Ovary (tissue), 7 donors: ENCODE measurements at regions not wholly inside any gene's neighbourhood (a gene's known extent, or its start where the extent isn't known, plus 50 kb on each side); places are given as distances from the start of the nearest gene placed in this dataset.
"Not testable (repeated sequence)": the region's sequence is repeated elsewhere in the genome, so short reads cannot be mapped to it uniquely, and the experiment has no call there.

ENCODE experiments used
- DNase-seq, 5 donors: peaks; one replicate each; pipeline ENCODE4 v3.0.0-alpha.2; 2019 to 2020
- H3K27ac ChIP-seq, 2 donors: fragments of 200-600 bp; one replicate each; pipeline versions ENCODE4 v1.5.1 to v1.8.0; 2019 to 2022
- H3K27me3 ChIP-seq: fragments of 200-600 bp; one replicate; pipeline ENCODE4 v1.8.0; 2022
- H3K36me3 ChIP-seq: fragments of 200-600 bp; sonication (generic); one replicate; pipeline ENCODE4 v1.5.1; 2019
- H3K4me1 ChIP-seq: one replicate; pipeline ENCODE4 v1.8.1; 2013; ENCODE audit warnings: mild to moderate bottlenecking, moderate library complexity; ENCODE audit not compliant: insufficient read depth
- H3K4me3 ChIP-seq: fragments of 200-600 bp; sonication (generic); one replicate; pipeline ENCODE4 v1.5.1; 2017
- H3K9me3 ChIP-seq, 2 donors: fragments of 200-600 bp in 1 of 2; sonication (generic) in 1 of 2; one replicate each; pipeline versions ENCODE4 v1.5.1 to v1.8.1; 2013 to 2019; ENCODE audit warnings: mild to moderate bottlenecking in 1 of 2, moderate library complexity in 1 of 2
- EP300 ChIP-seq: sonication (generic); formaldehyde crosslinking; IDR thresholded peaks from one replicate; pipeline ENCODE4 v1.6.1; 2017; ENCODE audit warnings: antibody characterized with exemption
- POLR2A ChIP-seq: fragments of 450-650 bp; IDR thresholded peaks from one replicate; pipeline ENCODE4 v1.6.1; 2017; ENCODE audit warnings: antibody characterized with exemption, mild to moderate bottlenecking, moderate library complexity
- WGBS, 3 donors: extraction: QIAGEN DNeasy Blood & Tissue Kit in 1 of 3; methylation state at CpG; one replicate each; pipeline versions ENCODE4 v1.1.5 to v1.1.7; 2013 to 2017; 5-methylcytosine and 5-hydroxymethylcytosine counted together
- intact Hi-C, 4 donors: fragments of 100-400 bp; cut with DNase I; formaldehyde crosslinking; loops; one replicate each; pipeline versions ENCODE4 v1.11.0 to v1.15.1; 2022 to 2023
- TF ChIP-seq, protein P1 (sequence below), 3 donors: fragments of 450-650 bp in 2 of 3; fragments of 200-600 bp in 1 of 3; IDR thresholded peaks; one replicate each; pipeline versions ENCODE4 v1.5.1 to v1.8.0; 2016 to 2022; ENCODE audit warnings: antibody characterized with exemption in 3 of 3, mild to moderate bottlenecking in 1 of 3
- donor health status: DM: no; HTN: no; CAD: no; lungs with moderate emphysema.
- donor health status: DM: no; HTN: no; CAD: no.
- donor health status: Bipolar disorder and iron deficiency.
- donor health status: DM: no; HTN: no; CAD: no.
- donor health status: DM: yes; HTN: yes; CAD: no.

DNA sequence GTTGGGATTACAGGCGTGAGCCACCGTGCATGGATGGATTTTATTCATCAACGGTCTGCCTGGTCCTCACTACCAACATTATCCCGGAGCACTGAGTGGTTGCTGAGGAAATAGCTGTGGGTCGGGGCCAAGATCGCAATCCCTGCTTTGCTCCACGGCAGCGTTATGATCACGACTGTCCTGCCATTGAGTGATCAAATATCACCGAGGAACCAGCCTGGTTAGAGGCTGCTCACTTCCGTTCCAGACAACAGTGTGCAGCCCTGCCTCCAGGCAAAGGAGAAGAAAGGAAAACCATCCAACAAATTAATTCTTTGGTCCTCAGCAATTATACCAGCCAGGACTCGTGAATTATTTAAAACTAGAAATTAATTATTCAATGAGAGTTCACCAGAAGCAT is 70.6 kb upstream of the TBL1X start:
- intact Hi-C loops = no loop called here
- no peaks in the 10 kb centered on the region for H3K36me3 ChIP-seq
- H3K27ac ChIP-seq = no peak overlapping the region
- no peak for TF ChIP-seq EP300
- no peaks in the 10 kb centered on the region for H3K27me3 ChIP-seq
- H3K9me3 ChIP-seq = no peaks in the 10 kb centered on the region
- H3K4me1 ChIP-seq = no peaks in the 10 kb centered on the region
- H3K4me3 ChIP-seq = no peak overlapping the region
- DNase-seq = no peak
- 76 to 85% (median 80%) methylated on average over 12 of the region's 12 CpGs for WGBS, 3 donors

DNA sequence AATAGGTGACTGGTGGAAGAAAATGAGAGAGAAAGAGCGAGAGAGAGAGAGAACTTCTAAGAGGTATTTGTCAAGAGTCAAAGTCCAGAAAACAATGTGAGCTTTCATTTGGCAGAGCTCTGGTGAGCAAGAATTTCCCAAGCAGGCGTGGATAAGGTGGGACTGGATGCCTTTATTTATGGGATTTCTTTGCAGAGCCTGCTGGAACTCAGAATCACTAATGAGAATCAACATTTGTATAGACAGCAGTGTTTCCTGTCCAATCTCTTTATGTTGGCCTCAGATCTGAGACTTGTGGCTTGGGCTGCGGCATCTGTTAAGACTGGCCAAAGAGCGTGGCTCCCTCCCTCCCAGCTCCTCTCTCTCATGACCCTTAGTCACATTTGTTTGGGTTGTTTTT is 67.9 kb upstream of the TBL1X start:
- DNase-seq = no peak
- TF ChIP-seq EP300 = no peak
- TF ChIP-seq POLR2A = no peak
- TF ChIP-seq, protein P1, sequence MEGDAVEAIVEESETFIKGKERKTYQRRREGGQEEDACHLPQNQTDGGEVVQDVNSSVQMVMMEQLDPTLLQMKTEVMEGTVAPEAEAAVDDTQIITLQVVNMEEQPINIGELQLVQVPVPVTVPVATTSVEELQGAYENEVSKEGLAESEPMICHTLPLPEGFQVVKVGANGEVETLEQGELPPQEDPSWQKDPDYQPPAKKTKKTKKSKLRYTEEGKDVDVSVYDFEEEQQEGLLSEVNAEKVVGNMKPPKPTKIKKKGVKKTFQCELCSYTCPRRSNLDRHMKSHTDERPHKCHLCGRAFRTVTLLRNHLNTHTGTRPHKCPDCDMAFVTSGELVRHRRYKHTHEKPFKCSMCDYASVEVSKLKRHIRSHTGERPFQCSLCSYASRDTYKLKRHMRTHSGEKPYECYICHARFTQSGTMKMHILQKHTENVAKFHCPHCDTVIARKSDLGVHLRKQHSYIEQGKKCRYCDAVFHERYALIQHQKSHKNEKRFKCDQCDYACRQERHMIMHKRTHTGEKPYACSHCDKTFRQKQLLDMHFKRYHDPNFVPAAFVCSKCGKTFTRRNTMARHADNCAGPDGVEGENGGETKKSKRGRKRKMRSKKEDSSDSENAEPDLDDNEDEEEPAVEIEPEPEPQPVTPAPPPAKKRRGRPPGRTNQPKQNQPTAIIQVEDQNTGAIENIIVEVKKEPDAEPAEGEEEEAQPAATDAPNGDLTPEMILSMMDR (IDR thresholded peaks at IDR 0.05) = no peak
- H3K4me1 ChIP-seq = no peaks in the 10 kb centered on the region
- no peak overlapping the region for H3K27ac ChIP-seq
- no peak overlapping the region for H3K4me3 ChIP-seq
- 36 to 51% (median 42%) methylated on average over 4 of the region's 4 CpGs for WGBS, 3 donors
- intact Hi-C loops = no loop called here
- H3K27me3 ChIP-seq = no peaks in the 10 kb centered on the region
- no peaks in the 10 kb centered on the region for H3K36me3 ChIP-seq
- no peaks in the 10 kb centered on the region for H3K9me3 ChIP-seq

DNA sequence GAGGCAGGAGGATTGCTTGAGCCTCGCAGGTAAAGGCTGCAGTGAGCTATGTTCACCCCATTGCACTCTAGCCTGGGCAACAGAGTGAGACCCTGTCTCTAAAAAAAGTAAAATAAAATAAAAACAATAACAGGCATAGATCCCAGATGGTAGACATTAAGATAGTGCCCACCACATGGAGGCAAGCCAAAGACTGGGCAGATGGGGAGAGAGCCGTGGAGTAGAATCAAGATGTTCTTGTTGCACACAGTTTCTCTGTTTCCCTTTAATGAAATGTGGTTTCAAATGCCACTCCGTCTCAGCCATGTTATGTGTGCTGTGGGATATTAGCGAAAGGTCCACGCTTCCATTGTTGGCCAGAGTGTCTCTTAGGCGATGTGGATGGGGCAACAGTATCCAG is 63.8 kb upstream of the TBL1X start:
- intact Hi-C loops = no loop called here
- DNase-seq = no peak

DNA sequence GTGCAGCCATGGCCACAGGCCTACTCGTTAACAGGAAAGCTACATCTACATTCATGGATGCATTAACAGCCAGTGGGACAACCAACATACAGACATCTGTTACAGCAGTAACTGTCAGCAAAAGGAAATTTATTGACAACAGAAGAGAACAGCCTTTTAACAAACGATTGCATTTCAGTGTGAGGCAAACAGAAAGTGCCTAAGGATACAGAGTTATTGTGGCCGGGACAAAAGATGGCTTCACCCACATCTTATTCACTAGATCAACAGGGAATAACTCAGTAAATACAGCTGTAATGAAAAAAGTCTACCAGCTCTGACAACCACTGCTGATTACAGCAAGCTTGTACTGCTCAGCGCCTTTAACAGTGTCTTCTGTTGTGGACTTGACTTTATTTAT is 61.5 kb upstream of the TBL1X start:
- Histone ChIP-seq H3K27me3 (no peaks in the 10 kb centered on the region), H3K36me3 (no peaks in the 10 kb centered on the region), H3K27ac (no peak overlapping the region), H3K4me3 (no peak overlapping the region), H3K9me3 (no peaks in the 10 kb centered on the region), H3K4me1 (no peaks in the 10 kb centered on the region)
- TF ChIP-seq, protein P1 (IDR thresholded peaks at IDR 0.05) = no peak
- TF ChIP-seq EP300 (no peak), POLR2A (no peak)
- intact Hi-C loops = no loop called here
- 61 to 72% (median 65%) methylated on average over 4 of the region's 4 CpGs for WGBS, 3 donors
- DNase-seq = no peak

More for the DNA sequence above, 63.8 kb upstream of the TBL1X start:
- no peak overlapping the region for H3K27ac ChIP-seq
- no peaks in the 10 kb centered on the region for H3K9me3 ChIP-seq
- 85% methylated on average over 6 of the region's 6 CpGs for WGBS, 3 donors
- TF ChIP-seq EP300 (no peak), POLR2A (no peak)
- TF ChIP-seq, protein P1 (IDR thresholded peaks at IDR 0.05) = no peak
- H3K27me3 ChIP-seq = no peaks in the 10 kb centered on the region
- H3K4me1 ChIP-seq = no peaks in the 10 kb centered on the region
- no peaks in the 10 kb centered on the region for H3K36me3 ChIP-seq
- H3K4me3 ChIP-seq = no peak overlapping the region

DNA sequence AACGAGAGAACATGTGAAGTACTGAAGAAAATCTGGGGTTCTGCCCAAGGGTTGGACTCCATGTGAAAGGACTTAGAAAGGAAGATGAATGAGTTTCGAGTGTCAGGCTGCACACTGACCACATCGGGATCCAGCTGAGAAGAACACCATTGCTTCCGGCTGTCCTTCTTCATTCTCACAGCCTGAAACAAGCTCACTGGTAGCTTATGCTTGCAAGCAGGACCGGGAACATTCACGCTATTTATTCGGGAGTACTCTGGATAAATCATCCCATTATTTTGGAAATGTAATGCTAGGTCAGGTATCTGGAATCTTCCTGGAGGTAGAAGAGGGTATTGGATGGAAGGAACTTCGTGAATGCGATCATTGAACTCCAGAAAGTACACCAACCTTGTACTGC is 59.2 kb upstream of the TBL1X start:
- H3K27ac ChIP-seq, H3K27me3 ChIP-seq, intact Hi-C loops, H3K4me1 ChIP-seq, H3K4me3 ChIP-seq, H3K36me3 ChIP-seq, H3K9me3 ChIP-seq: not testable (repeated sequence)
- WGBS, 3 donors = 84 to 88% (median 86%) methylated on average over 8 to 9 of the region's 9 CpGs
- peak in 1 of 5 donors; percentile 26 for DNase-seq

DNA sequence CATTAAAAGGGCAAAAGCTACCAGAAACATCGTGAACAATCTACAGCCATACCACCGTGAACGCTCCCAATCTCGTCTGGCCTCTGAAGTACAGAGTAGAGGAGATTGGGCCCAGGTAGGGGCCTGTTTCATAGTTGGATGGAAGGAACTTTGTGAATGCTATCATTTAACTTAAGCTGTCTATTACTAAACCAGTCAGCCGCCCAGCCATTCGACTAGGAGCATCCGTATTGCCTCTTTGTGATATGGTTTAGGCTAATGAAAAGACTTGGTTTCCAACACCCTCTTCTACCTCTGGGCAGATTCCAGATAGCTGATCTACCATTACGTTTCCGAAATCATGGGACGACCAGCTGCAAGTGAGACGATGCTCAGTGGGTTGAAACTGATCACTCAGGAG is 54.0 kb upstream of the TBL1X start:
- H3K27me3 ChIP-seq, intact Hi-C loops, DNase-seq, H3K4me3 ChIP-seq, H3K9me3 ChIP-seq, H3K36me3 ChIP-seq, H3K27ac ChIP-seq, H3K4me1 ChIP-seq: not testable (repeated sequence)
- WGBS, 3 donors = 90 to 96% (median 92%) methylated on average over 3 to 9 of the region's 11 CpGs

DNA sequence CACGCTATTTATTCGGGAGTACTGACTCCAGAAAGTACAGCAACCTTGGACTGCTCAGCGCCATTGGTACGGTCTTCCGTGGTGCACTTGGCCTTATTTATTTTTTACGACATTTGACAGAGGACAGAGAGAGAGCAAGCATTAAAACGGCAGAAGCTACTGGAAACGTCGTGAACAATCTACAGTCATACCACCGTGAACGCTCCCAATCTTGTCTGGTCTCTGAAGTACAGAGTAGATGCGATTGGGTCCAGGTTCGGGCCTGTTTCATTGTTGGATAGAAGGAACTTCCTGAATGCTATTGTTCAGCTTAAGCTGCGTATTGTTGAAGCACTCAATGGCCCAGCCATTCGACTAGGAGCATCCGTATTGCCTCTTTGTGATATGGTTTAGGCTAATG is 53.2 kb upstream of the TBL1X start:
- intact Hi-C loops, H3K27me3 ChIP-seq, H3K4me3 ChIP-seq, H3K4me1 ChIP-seq, H3K9me3 ChIP-seq, H3K27ac ChIP-seq, DNase-seq, H3K36me3 ChIP-seq: not testable (repeated sequence)
- WGBS, 3 donors = 86 to 88% (median 88%) methylated on average over 16 of the region's 16 CpGs
